Fibroblast of mammary gland (primary cell): ENCODE measurements at regions not wholly inside any gene's neighbourhood (a gene's known extent, or its start where the extent isn't known, plus 50 kb on each side); places are given as distances from the start of the nearest gene placed in this dataset.
"Not testable (repeated sequence)": the region's sequence is repeated elsewhere in the genome, so short reads cannot be mapped to it uniquely, and the experiment has no call there.

Experiments used
- DNase-seq: peaks from one replicate; pipeline ENCODE4 v3.0.0-alpha.2; 2010; ENCODE audit warnings: low read depth
- H3K4me3 ChIP-seq: 2 replicates; pipeline ENCODE4 v1.5.1; 2011; ENCODE audit warnings: low read depth, mild to moderate bottlenecking, low read length, moderate library complexity; ENCODE audit not compliant: control insufficient read depth
- CTCF ChIP-seq: conservative IDR thresholded peaks from 2 replicates; pipeline ENCODE4 v1.5.1; 2011; ENCODE audit warnings: low read depth, low read length, inconsistent platforms; ENCODE audit not compliant: control insufficient read depth, insufficient read depth

DNA sequence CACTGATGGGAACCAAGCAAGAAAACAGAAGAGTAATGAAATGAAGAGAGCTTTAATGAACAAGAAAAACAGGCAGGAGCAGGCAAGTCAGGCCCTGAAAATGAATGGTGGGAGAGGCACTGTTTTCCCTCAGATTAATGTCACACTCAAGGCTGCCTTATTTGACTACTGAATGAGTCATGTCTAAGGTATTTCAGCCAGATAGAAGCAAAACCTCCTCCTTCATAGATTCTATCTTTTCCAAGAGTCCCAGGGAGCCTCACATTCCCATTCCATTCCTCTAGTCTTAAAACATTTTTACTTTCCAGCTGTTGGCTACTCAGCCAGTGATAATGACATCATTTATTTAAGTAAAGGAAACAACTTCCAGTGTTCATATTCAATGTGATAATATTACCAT lies 228.4 kb upstream of the NRIP1 start:
- no peak for TF ChIP-seq CTCF
- no peak overlapping the region for H3K4me3 ChIP-seq
- peak; percentile 87 for DNase-seq

- no peak overlapping the region for H3K4me3 ChIP-seq
- TF ChIP-seq CTCF: no peak
- no peak for DNase-seq
Observed at GRCh38 chr21:15295875-15296274, 231.1 kb upstream of the NRIP1 start.

DNA sequence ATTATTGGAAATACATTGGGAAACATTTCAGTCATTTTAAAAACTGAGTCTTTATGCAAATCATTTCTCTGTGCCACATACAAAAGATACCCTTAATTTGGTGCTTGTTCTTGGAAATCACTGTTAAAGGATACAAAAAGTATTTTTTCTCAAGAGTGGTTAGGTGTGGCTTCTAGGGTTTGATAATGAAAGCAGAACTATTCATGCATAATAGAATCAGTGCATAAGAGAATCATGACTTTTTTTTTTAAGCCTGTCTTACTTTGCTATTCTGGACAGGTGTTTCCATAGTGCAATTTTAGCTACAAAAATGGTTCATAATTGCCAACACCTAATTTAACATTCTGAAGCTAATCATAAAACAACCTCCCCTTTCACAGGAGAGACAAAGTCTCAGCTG lies 233.0 kb upstream of the NRIP1 start:
- no peak for TF ChIP-seq CTCF
- no peak overlapping the region for H3K4me3 ChIP-seq
- no peak for DNase-seq

DNA sequence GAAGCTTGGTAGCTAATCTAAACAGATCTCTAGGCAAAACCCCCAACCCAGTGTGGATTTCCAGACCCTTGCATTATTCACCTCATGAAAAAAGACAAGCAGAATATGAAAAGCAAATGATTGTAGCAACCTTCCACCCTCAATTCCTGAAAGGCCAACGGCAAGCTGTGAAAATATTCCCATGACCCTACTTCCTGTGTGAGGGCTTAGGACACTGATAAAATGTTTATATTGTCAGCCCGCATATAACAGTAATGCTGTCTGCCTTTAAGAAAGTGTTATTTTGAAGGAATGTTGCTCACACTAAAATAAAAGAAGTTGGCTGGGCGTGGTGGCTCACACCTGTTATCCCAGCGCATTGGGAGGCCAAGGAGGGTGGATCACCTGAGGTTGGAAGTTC lies 233.5 kb upstream of the NRIP1 start:
- TF ChIP-seq CTCF: no peak

DNA sequence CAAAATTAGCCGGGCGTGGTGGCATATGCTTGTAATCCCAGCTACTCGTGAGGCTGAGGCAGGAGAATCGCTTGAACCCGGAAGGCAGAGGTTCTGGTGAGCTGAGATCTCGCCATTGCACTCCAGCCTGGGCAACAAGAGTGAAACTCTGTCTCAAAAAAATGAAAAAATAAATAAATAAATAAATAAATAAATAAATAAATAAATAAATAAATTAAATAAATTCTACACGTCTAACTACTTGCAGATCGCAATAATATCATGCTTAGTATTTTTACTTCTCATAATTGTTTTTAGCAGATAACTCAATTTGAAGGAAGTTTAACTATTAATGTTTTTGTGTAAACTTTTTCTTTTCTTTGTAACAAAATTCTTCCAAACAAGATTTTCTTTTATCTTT lies 234.0 kb upstream of the NRIP1 start:
- DNase-seq: not testable (repeated sequence)

More for the DNA sequence above, 233.5 kb upstream of the NRIP1 start:
- DNase-seq: no peak
- no peak overlapping the region for H3K4me3 ChIP-seq

DNA sequence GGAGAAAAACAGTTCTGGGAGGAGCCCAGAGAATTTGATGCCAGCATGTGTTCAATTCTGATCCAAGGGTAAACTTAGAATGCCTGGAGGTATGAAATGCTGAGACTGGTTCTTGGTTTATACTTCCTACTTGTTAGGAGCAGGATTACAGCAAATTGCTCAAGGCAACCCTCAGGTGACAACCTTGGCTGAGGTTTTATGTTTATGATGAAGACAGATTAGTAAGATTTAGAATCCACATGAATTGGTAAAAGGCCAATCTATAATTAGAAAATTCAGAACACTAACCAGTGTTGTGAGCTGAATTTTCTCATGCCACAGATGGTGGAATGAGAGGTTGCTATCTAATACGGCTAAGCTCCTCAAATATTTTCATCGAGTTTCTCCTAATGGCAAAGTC lies 235.3 kb upstream of the NRIP1 start:
- H3K4me3 ChIP-seq: no peak overlapping the region
- TF ChIP-seq CTCF: no peak

More for the DNA sequence above, 234.0 kb upstream of the NRIP1 start:
- H3K4me3 ChIP-seq: not testable (repeated sequence)

GRCh38 chr21:15301014-15301413 lies 236.2 kb upstream of the NRIP1 start:
- no peak for TF ChIP-seq CTCF
- DNase-seq: peak; percentile 49
- H3K4me3 ChIP-seq: no peak overlapping the region

More for the DNA sequence above, 235.3 kb upstream of the NRIP1 start:
- DNase-seq: no peak
